Esophagus muscularis mucosa (tissue), 4 donors: ENCODE measurements at regions not wholly inside any gene's neighbourhood (a gene's known extent, or its start where the extent isn't known, plus 50 kb on each side); places are given as distances from the start of the nearest gene placed in this dataset.

Experiments
- DNase-seq: peaks from one replicate; pipeline ENCODE4 v3.0.0-alpha.2; 2017; ENCODE audit errors: extremely low spot score
- H3K27ac ChIP-seq, 4 donors: fragments of 200-600 bp; sonication (generic); replicated peaks in 1 of 4; 1 replicate in 3 of 4; 2 replicates in 1 of 4; pipeline ENCODE4 v1.5.1; 2016 to 2019; ENCODE audit warnings: mild to moderate bottlenecking in 1 of 4
- H3K27me3 ChIP-seq, 4 donors: fragments of 200-600 bp; sonication (generic); one replicate each; pipeline versions ENCODE4 v1.5.1 to v1.6.0; 2016 to 2019
- H3K36me3 ChIP-seq, 4 donors: fragments of 200-600 bp; sonication (generic); one replicate each; pipeline ENCODE4 v1.5.1; 2016 to 2019
- H3K4me1 ChIP-seq, 4 donors: fragments of 200-600 bp; sonication (generic); one replicate each; pipeline ENCODE4 v1.5.1; 2016 to 2019
- H3K4me3 ChIP-seq, 4 donors: fragments of 200-600 bp; sonication (generic); 1 replicate in 2 of 4; 2 replicates in 2 of 4; pipeline ENCODE4 v1.5.1; 2016 to 2019; ENCODE audit warnings: mild to moderate bottlenecking in 4 of 4, moderate library complexity in 1 of 4
- H3K9me3 ChIP-seq, 4 donors: fragments of 200-600 bp; sonication (generic); 1 replicate in 3 of 4; 2 replicates in 1 of 4; pipeline ENCODE4 v1.5.1; 2016 to 2019
- CTCF ChIP-seq, 3 experiments: fragments of 200-600 bp in 2 of 3; fragments of 450-650 bp in 1 of 3; sonication (generic) in 2 of 3; IDR thresholded peaks; one replicate each; pipeline ENCODE4 v1.5.1; 2017 to 2019; ENCODE audit warnings: antibody characterized with exemption in 3 of 3, mild to moderate bottlenecking in 2 of 3, moderate library complexity in 1 of 3
- EP300 ChIP-seq: sonication (generic); formaldehyde crosslinking; IDR thresholded peaks from one replicate; pipeline ENCODE4 v1.6.1; 2017; ENCODE audit warnings: antibody characterized with exemption
- POLR2A ChIP-seq: fragments of 450-650 bp; IDR thresholded peaks from one replicate; pipeline ENCODE4 v1.6.1; 2017; ENCODE audit warnings: antibody characterized with exemption, moderate library complexity, mild to moderate bottlenecking, low read depth
- POLR2AphosphoS5 ChIP-seq, 2 donors: sonication (generic); formaldehyde crosslinking; IDR thresholded peaks; one replicate each; pipeline ENCODE4 v1.6.1; 2017; ENCODE audit warnings: antibody characterized with exemption in 2 of 2
- WGBS: methylation state at CpG from one replicate; pipeline ENCODE4 v1.1.5; 2018; 5-methylcytosine and 5-hydroxymethylcytosine counted together
- intact Hi-C: fragments of 100-400 bp; cut with DNase I; formaldehyde crosslinking; loops from one replicate; pipeline ENCODE4 v1.15.1; 2023

- H3K27me3 ChIP-seq, result no peaks in the 10 kb centered on the region
- 69% methylated on average over 3 of the region's 3 CpGs for WGBS
- H3K4me3 ChIP-seq, result no peak overlapping the region
- intact Hi-C loops, result no loop called here
- no peak overlapping the region for H3K27ac ChIP-seq
- TF ChIP-seq CTCF (IDR thresholded peaks at IDR 0.05) (no peak), POLR2A (no peak), EP300 (no peak), POLR2AphosphoS5 (IDR thresholded peaks at IDR 0.05) (no peak)
- no peak for DNase-seq
- H3K4me1 ChIP-seq, result no peaks in the 10 kb centered on the region
- no peaks in the 10 kb centered on the region for H3K36me3 ChIP-seq
- H3K9me3 ChIP-seq, result no peaks in the 10 kb centered on the region
Measured at GRCh38 chr2:126409850-126410249, 246.1 kb upstream of the GYPC start.

GRCh38 chr2:126413079-126413478, 242.9 kb upstream of the GYPC start:
- Histone ChIP-seq H3K36me3 (no peaks in the 10 kb centered on the region), H3K4me1 (no peaks in the 10 kb centered on the region), H3K9me3 (peaks cover 0 to 6% (median 0%) of the 10 kb centered on the region in 4 donors), H3K4me3 (no peak overlapping the region), H3K27ac (no peak overlapping the region), H3K27me3 (no peaks in the 10 kb centered on the region)
- 78% methylated on average over 4 of the region's 4 CpGs for WGBS
- intact Hi-C loops, result no loop called here
- DNase-seq, result no peak
- no peak for TF ChIP-seq CTCF (IDR thresholded peaks at IDR 0.05)
- no peak for TF ChIP-seq POLR2AphosphoS5 (IDR thresholded peaks at IDR 0.05)
- TF ChIP-seq EP300, result no peak
- no peak for TF ChIP-seq POLR2A

- Histone ChIP-seq H3K27me3 (no peaks in the 10 kb centered on the region), H3K4me1 (no peaks in the 10 kb centered on the region), H3K36me3 (no peaks in the 10 kb centered on the region), H3K27ac (no peak overlapping the region), H3K9me3 (peaks cover 0 to 28% (median 21%) of the 10 kb centered on the region in 4 donors), H3K4me3 (no peak overlapping the region)
- DNase-seq, result no peak
- TF ChIP-seq POLR2A (no peak), POLR2AphosphoS5 (IDR thresholded peaks at IDR 0.05) (no peak), EP300 (no peak), CTCF (IDR thresholded peaks at IDR 0.05) (no peak)
- intact Hi-C loops, result no loop called here
Measured at GRCh38 chr2:126419403-126419802, 236.6 kb upstream of the GYPC start.

GRCh38 chr2:126425943-126426342, 230.0 kb upstream of the GYPC start:
- Histone ChIP-seq H3K27ac (no peak overlapping the region), H3K27me3 (no peaks in the 10 kb centered on the region), H3K4me3 (no peak overlapping the region), H3K4me1 (no peaks in the 10 kb centered on the region), H3K36me3 (no peaks in the 10 kb centered on the region), H3K9me3 (peaks cover 0 to 3% (median 0%) of the 10 kb centered on the region in 4 donors)
- 93% methylated on average over 1 of the region's 1 CpG for WGBS
- intact Hi-C loops, result no loop called here
- no peak for DNase-seq
- TF ChIP-seq POLR2A (no peak), POLR2AphosphoS5 (IDR thresholded peaks at IDR 0.05) (no peak), CTCF (IDR thresholded peaks at IDR 0.05) (no peak), EP300 (no peak)

- DNase-seq, result no peak
- Histone ChIP-seq H3K27me3 (no peaks in the 10 kb centered on the region), H3K4me1 (no peaks in the 10 kb centered on the region), H3K27ac (no peak overlapping the region), H3K36me3 (no peaks in the 10 kb centered on the region), H3K9me3 (no peaks in the 10 kb centered on the region), H3K4me3 (no peak overlapping the region)
- TF ChIP-seq CTCF (IDR thresholded peaks at IDR 0.05) (no peak), POLR2A (no peak), POLR2AphosphoS5 (IDR thresholded peaks at IDR 0.05) (no peak), EP300 (no peak)
- intact Hi-C loops, result no loop called here
Measured at GRCh38 chr2:126429103-126429502, 226.9 kb upstream of the GYPC start.
